ENCODE measurements at regions not wholly inside any gene's neighbourhood (a gene's known extent, or its start where the extent isn't known, plus 50 kb on each side); places are given as distances from the start of the nearest gene placed in this dataset.
"Not testable (repeated sequence)": the region's sequence is repeated elsewhere in the genome, so short reads cannot be mapped to it uniquely, and the experiment has no call there.

- DNase-seq (ENCODE audit: low read depth in 2 of 2): no peak
Observed at GRCh38 chr13:81171065-81171647, 830.2 kb upstream of the SPRY2 start.

DNA sequence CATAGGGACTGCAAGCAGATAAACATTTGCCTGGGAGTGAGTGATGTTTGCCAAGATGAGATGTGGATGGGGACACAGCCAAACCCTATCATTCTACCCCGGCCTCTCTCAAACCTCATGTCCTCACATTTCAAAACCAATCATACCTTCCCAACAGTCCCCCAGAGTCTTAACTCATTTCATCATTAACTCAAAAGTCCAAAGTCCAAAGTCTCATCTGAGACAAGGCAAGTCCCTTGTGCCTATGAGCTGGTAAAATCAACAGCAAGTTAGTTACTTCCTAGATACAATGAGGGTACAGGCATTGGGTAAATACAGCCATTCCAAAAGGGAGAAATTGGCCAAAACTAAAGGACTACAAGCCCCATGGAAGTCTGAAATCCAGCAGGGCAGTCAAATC, 822.9 kb upstream of the SPRY2 start:
- DNase-seq (ENCODE audit: low read depth in 2 of 2): not testable (repeated sequence)

- no peak for DNase-seq (ENCODE audit: low read depth in 2 of 2)
Observed at GRCh38 chr13:81153478-81153877, 812.6 kb upstream of the SPRY2 start.

- DNase-seq (ENCODE audit: low read depth in 2 of 2): no peak
Observed at GRCh38 chr13:81148822-81149221, 807.9 kb upstream of the SPRY2 start.

DNA sequence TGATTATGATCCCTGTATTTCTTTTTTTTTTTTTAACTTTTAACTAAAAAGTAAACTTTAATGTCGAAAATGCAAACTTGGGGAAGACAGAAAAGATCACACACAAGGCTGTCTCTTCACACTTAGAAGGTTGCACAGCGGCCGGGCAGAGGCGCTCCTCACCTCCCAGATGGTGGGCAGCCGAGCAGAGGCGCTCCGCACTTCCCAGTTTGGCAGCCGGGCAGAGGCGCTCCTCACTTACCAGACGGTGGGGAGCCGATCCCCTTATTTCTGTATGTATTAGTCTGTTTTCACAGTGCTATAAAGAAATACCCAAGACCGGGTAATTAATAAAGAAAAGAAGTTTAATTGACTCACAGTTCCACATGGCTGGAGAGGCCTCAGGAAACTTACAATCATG, 805.6 kb upstream of the SPRY2 start:
- not testable (repeated sequence) for DNase-seq (ENCODE audit: low read depth in 2 of 2)

DNA sequence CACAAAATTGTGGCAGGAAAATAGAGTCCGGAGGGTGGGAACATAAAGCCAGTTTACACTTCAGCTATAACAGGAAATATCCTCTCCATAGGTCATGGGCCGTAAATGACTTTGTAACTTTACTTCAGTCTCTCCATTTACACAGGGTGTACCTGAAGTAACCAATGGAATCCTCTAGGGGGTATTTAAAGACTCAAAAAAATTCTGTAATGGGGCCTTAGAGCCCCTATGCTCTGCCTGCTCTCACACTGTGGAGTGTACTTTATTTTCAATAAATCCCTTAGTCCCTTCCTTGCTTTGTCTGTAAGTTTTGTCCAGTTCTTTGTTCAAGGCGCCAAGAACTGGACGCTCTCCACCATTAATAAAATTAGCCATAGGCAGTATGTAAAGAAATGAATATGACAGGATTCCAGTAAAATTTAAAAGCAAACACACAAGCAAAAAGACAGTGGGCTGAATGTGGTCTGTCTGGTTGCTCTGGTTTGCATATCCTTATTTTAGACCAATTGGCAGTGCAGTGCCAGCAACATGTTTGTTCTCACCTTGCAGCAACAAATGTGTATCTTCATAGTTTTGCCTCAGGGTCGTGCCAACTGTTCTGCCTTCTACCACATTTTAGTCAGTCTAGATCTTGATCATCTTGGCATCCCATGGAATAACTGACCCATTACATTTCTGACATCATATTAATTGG, 801.5 kb upstream of the SPRY2 start:
- DNase-seq (ENCODE audit: low read depth in 2 of 2): no peak

- DNase-seq (ENCODE audit: low read depth in 2 of 2): no peak
Observed at GRCh38 chr13:81140675-81141074, 799.7 kb upstream of the SPRY2 start.

DNA sequence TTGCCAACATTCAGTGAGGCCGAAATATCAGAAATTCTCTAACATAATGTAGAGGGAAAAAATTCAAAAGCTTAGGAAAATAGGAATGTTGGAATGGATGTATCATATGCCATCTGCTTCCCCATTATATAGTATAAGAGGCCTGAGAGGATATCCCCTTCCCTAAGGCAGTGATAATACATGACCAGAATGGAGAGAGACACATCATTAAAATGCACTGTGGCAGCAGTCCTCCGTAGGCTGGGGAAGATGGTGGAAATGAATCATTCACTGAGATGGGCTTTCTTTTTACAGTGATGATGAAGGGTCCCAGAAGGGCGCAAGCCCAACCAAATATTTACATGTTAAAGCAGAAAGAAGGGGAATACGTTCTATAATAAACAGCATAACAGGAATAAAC, 799.1 kb upstream of the SPRY2 start:
- no peak for DNase-seq (ENCODE audit: low read depth in 2 of 2)

GRCh38 chr13:81138353-81138980, 797.5 kb upstream of the SPRY2 start:
- no peak for DNase-seq (ENCODE audit: low read depth in 2 of 2)

DNA sequence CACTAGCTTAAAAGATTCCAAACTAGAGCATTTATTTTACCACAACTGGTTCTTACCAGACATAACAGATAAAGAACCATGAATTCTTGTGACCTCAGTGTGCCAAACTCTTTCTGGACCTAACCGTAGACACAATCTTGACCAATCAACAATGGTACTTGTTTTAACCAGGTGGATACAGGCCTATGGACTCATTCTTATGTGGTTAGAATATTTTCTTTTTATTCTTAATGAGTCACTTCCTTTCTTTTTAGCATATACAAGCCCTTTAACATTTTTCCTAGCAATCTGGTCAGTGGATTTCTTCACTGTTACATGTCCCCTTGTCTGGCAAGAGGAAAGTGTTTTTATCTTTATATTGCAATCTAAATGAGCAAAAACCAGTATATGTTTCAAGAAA, 792.1 kb upstream of the SPRY2 start:
- no peak for DNase-seq (ENCODE audit: low read depth in 2 of 2)

- DNase-seq (ENCODE audit: low read depth in 2 of 2): no peak
Observed at GRCh38 chr13:81117416-81117815, 776.5 kb upstream of the SPRY2 start.

GRCh38 chr13:81116461-81117282, 775.7 kb upstream of the SPRY2 start:
- no peak for DNase-seq (ENCODE audit: low read depth in 2 of 2)

GRCh38 chr13:81109026-81109425, 768.1 kb upstream of the SPRY2 start:
- no peak for DNase-seq (ENCODE audit: low read depth in 2 of 2)

- no peak for DNase-seq (ENCODE audit: low read depth in 2 of 2)
Observed at GRCh38 chr13:81106348-81106747, 765.4 kb upstream of the SPRY2 start.

DNA sequence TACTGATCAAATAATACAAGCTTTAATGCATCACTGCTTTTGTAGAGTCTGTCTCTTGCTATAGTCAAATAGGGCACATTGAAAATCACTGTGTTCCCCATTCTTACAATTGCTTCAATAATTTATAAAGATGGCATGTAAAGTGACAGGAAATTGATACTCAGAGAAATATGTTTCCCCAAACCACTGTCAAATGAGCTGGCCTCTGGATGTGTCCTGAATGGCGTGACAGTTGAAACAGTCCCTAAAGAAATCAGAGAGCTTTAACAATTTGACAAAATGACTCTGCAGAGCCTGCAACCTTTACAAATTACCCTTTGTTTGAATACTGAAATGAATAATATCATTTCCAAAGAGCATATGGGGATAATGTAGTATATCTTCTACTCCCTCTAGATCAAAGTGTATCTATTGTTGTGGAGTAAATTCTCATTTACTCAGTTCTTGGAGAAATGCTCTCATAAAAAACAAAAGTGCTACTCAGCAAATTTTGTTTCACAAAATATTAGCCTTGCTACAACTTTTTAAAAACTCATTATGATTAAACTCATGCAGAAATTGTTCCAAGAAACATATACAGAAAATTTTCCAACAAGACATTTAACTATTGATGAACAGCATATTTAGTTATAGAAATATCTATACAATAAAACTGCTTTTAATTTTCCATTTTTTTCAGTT, 763.2 kb upstream of the SPRY2 start:
- no peak for DNase-seq (ENCODE audit: low read depth in 2 of 2)

DNA sequence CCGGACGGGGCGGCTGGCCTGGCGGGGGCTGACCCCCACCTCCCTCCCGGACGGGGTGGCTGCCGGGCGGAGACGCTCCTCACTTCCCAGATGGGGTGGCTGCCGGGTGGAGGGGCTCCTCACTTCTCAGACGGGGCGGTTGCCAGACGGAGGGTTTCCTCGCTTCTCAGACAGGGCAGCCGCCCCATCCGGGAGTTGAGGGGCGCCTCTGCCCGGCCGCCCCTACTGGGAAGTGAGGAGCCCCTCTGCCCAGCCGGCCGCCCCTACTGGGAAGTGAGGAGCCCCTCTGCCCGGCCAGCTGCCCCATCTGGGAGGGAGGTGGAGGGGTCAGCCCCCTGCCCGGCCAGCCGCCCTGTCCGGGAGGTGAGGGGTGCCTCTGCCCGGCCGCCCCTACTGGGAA, 761.1 kb upstream of the SPRY2 start:
- DNase-seq (ENCODE audit: low read depth in 2 of 2): not testable (repeated sequence)

GRCh38 chr13:81089371-81090157, 748.6 kb upstream of the SPRY2 start:
- no peak for DNase-seq (ENCODE audit: low read depth in 2 of 2)

DNA sequence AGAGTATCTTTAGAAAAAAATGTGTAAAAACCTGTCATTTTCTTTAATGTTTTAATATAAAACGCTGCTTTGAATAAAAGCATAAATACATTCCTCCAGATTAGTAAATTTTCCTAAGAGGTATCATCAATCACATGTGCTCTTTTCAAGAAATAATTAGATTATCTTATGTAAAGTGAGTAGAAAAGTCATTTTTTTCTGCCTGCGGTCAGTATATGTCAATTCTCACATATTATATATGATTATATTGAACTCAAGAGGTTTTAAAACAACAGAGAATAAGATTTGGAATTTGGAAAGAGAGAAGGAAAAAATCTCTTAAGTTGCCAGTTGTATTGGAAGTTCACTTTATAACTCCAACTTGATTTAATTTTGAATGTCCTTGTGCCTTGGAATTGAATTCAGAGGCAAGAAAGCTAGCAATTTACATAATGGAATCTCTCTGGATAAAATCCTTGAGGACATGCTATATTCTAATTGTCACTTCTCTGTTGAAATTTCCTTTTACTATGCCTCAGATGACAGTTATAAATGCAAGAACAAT, 740.1 kb upstream of the SPRY2 start:
- DNase-seq (ENCODE audit: low read depth in 2 of 2): no peak

- DNase-seq (ENCODE audit: low read depth in 2 of 2): no peak
Observed at GRCh38 chr13:81078048-81078447, 737.1 kb upstream of the SPRY2 start.

DNA sequence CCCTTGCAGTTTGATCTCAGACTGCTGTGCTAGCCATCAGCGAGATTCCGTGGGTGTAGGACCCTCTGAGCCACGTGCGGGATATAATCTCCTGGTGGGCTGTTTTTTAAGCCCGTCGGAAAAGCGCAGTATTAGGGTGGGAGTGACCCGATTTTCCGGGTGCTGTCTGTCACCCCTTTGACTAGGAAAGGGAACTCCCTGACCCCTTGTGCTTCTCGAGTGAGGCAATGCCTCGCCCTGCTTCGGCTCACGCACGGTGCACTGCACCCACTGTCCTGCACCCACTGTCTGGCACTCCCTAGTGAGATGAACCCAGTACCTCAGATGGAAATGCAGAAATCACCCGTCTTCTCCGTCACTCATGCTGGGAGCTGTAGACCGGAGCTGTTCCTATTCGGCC, 728.9 kb upstream of the SPRY2 start:
- not testable (repeated sequence) for DNase-seq (ENCODE audit: low read depth in 2 of 2)

DNA sequence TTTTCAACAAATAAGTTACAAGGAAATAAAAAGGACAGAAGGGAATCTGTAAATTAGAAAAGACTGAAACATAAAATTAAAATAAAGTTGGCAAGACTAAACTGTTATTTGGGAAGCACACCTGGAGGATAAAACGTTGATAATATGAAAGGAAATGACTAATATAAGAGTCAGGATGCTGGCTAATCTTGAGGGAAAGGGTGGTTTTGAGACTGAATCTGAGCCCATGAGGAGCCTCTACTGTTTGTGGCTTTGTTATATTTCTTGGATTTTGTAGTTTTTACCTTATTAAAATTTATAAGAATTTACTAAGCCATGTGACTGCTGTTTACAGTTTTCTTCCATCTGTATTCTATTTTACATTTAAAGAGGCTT, 718.0 kb upstream of the SPRY2 start:
- DNase-seq (ENCODE audit: low read depth in 2 of 2): no peak
